M059J (cell line): ENCODE measurements at regions not wholly inside any gene's neighbourhood (a gene's known extent, or its start where the extent isn't known, plus 50 kb on each side); places are given as distances from the start of the nearest gene placed in this dataset.

Experiments used
- DNase-seq: peaks from one replicate; pipeline ENCODE4 v3.0.0-alpha.2; 2012; ENCODE audit warnings: low read depth

DNA sequence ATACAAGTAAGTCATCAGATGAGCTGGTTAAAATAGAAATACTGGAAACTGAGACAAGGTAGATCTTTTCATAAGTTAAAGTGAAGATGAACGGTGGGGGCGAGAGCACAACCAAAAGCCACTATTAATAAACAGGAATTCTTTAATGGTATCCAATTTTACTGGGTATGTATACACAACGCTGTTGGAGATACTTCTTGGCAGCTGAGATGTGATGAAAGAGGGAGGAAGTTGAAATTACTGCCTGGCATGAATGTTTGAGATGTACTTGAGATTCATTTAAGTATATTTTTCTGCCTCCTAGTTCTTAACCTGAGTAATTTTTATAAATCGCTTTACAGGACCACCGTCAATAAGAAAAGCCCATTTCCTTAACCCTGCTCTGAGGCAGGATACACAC, 110.0 kb upstream of the ZRANB2 start:
- DNase-seq = no peak

GRCh38 chr1:71184410-71184809, 103.6 kb upstream of the ZRANB2 start:
- no peak for DNase-seq

- no peak for DNase-seq
These were observed 99.2 kb upstream of the ZRANB2 start for GRCh38 chr1:71179997-71180396.

DNA sequence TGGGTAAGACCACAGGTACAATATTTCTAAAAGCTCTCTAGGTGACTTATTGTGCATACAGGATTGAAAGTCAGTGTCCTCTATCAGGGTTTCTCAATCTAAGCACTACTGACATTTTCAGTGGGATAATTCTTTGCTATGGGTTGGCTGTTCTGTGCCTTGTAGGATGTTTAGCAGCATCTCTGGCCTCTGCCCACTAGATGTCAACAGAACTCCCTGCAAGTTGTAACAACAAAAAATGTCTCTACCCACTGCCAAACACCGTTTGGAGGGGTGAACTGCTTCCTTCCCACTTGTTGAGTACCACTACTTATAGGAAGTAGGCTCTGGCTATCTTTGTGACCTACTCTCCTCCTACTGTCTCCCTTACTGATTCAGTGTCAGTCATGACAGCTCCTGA, 90.1 kb upstream of the ZRANB2 start:
- DNase-seq = no peak

- DNase-seq = no peak
These were observed 86.7 kb upstream of the ZRANB2 start for GRCh38 chr1:71167505-71167904.

DNA sequence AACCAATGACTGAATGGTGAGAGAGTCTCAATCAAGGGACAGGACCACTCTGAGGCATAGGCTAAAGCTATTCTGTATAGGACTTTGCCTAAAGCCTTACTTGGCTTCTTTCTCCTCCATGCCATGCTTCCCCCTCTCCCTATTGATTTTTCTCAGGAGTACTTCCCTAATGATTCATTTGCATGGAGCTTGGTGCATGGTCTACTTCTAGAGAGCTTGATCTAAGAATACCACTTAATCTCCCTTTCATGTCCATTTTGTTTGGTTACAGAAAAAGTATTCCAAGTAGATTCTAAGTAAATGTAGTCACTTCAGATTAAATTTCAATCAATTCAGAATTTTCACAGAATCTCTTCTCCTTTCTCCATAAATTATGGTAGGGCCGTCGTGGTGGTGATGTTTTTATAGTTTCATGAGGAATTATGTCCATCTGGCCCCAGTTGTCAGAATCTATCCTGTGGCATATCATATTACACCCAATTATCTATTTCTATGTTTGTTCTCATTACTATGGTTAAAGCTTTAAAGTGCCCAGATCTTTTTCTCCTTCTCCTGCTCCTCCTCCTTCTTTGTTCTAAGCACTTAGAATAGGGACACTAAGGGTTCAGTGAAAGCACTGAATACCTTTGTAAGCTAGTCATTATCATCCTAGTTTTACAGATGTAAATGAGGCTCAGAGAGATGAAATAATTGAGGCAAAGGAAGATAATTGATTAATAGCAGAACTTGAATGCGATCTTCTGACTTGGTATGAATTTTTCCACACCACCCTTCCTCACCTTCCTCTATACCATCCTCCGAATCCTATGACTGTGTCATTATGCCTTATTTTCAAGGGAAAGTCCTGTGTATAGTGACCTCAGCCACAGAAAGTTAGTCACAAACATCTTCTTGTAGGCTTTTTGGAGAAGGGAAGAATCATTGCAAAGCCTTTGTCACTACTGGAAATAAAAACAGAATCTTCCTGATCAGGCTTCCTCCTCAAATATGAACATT, 85.6 kb upstream of the ZRANB2 start:
- no peak for DNase-seq

DNA sequence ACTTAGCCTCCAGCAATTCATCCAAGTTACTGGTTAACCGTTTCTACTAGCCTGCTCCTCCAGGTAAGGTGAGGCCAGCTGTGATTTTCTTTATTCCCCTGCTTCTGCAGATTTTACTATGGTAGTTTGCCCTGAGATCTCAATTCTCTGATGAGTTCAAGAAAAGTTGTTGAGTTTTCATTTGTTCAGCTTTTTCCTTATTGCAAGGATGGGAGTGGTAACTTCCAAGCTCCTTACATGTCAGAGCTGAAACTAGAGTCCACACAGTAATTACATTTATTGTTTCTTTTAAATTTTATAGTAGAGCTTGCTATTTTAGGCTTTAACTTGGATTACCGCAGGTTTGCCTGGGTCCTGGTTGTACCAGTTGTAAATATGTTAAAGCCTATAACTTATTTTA, 76.9 kb upstream of the ZRANB2 start:
- DNase-seq = no peak

DNA sequence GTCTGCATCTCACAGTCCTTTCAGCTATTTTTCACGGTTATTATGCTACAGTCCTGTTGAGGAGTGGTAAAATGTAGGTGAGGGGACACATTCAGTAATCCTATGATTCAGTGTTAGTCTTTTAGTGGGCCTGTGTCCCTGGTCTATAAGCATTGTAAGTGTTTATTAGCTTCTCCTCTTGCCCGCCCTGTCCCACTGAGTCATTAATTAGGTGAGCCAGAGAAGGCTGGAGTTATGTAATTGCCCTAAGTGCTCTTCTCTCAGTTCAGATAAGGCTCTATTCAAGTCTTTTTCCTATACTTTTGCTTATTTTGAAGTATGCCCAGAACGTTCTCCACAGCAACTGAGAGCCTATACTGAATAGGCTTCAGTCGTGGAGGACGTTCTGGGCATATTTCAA, 76.3 kb upstream of the ZRANB2 start:
- DNase-seq = no peak

DNA sequence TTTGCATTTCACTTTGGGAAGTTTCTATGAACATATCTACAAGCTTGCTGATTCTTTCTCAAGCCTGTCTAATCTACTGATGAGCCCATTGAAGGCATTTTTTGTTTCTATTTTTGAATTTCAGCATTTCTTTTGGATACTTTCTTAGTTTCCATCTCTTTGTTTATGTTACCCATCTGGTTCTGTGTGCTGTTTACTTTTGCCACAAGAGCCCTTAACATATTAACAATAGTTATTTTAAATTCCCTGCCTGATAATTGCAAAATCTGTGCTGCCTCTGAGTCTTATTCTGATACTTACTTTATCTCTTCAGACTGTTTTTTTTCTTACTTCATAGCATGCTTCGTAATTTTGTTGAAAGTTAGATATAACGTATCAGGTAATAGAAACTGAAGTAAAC, 75.8 kb upstream of the ZRANB2 start:
- no peak for DNase-seq

GRCh38 chr1:71154429-71154828, 73.6 kb upstream of the ZRANB2 start:
- no peak for DNase-seq

- DNase-seq = no peak
These were observed 73.0 kb upstream of the ZRANB2 start for GRCh38 chr1:71153826-71154225.

DNA sequence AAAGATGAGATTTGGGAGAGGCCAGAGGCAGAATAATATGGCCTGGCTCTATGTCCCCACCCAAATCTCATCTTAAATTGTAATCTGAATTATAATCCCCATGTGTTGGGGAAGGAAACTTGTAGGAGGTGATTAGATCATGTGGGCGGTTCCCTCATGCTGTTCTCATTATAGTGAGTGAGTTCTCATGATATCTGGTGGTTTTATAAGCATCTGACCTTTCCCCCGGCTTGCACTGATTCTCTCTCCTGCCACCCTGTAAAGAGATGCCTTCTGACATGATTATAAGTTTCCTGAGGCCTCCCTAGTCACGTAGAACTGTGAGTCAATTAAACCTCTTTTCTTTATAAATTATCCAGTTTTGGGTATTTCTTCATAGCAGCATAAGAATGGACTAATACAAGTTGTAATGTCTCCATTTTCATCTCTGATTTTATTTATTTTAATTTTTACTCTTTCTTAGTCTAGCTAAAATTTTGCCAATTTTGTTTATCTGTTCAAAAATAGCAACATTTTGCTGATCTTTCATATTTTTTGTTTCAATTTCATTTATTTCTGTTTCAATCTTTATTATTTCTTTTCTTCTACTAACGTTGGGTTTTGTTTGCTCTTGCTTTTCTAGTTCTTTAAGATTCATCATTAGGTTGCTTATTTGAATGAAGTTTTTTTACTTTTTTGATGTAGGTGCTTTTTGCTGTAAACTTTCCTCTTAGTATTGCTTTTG, 67.0 kb upstream of the ZRANB2 start:
- DNase-seq = no peak

GRCh38 chr1:71135571-71135970, 54.7 kb upstream of the ZRANB2 start:
- DNase-seq = no peak
